Lung (tissue), 11 donors: ENCODE measurements at regions not wholly inside any gene's neighbourhood (a gene's known extent, or its start where the extent isn't known, plus 50 kb on each side); places are given as distances from the start of the nearest gene placed in this dataset.

ENCODE experiments used
- ATAC-seq: fragments of 200-7000 bp; cut with Tn5 transposase; one replicate; pipeline ENCODE4 v1.9.1; 2020; ENCODE audit warnings: moderate number of reproducible peaks; ENCODE audit not compliant: insufficient read depth, low FRiP score
- DNase-seq, 3 donors: peaks; one replicate each; pipeline ENCODE4 v3.0.0-alpha.2; 2013 to 2017
- H3K27ac ChIP-seq, 2 donors: one replicate each; pipeline ENCODE4 v1.5.1; 2013; ENCODE audit warnings: mild to moderate bottlenecking in 2 of 2, moderate library complexity in 2 of 2, control low read depth in 1 of 2, inconsistent platforms in 1 of 2, low read depth in 1 of 2, low read length in 1 of 2
- H3K27me3 ChIP-seq, 3 donors: one replicate each; pipeline ENCODE4 v1.5.1; 2013; ENCODE audit warnings: low read length in 2 of 3; ENCODE audit not compliant: control insufficient read depth in 3 of 3, insufficient read depth in 3 of 3
- H3K36me3 ChIP-seq, 4 donors: one replicate each; pipeline ENCODE4 v1.5.1; 2013; ENCODE audit warnings: low read length in 4 of 4, mild to moderate bottlenecking in 1 of 4, moderate library complexity in 1 of 4; ENCODE audit not compliant: control insufficient read depth in 4 of 4, insufficient read depth in 4 of 4
- H3K4me1 ChIP-seq, 5 donors: one replicate each; pipeline ENCODE4 v1.5.1; 2013; ENCODE audit warnings: low read length in 5 of 5, mild to moderate bottlenecking in 2 of 5, moderate library complexity in 1 of 5; ENCODE audit not compliant: control insufficient read depth in 5 of 5, insufficient read depth in 5 of 5
- H3K4me3 ChIP-seq: one replicate; pipeline ENCODE4 v1.5.1; 2013; ENCODE audit warnings: mild to moderate bottlenecking, control low read depth, moderate library complexity
- H3K9ac ChIP-seq, 2 donors: one replicate each; pipeline ENCODE4 v1.5.1; 2013; ENCODE audit warnings: low read length in 2 of 2, control low read depth in 1 of 2; ENCODE audit not compliant: insufficient read depth in 1 of 2
- H3K9me3 ChIP-seq, 4 donors: one replicate each; pipeline ENCODE4 v1.5.1; 2013; ENCODE audit warnings: low read length in 3 of 4, mild to moderate bottlenecking in 1 of 4, moderate library complexity in 1 of 4; ENCODE audit not compliant: control insufficient read depth in 4 of 4, insufficient read depth in 3 of 4
- WGBS, 2 donors: extraction: QIAGEN DNeasy Blood & Tissue Kit; methylation state at CpG; one replicate each; pipeline ENCODE4 v1.1.7; 2013; 5-methylcytosine and 5-hydroxymethylcytosine counted together
- TF ChIP-seq, protein P1 (sequence below): IDR thresholded peaks from 2 replicates; pipeline ENCODE4 v1.5.1; 2012; ENCODE audit warnings: mild to moderate bottlenecking; ENCODE audit errors: control extremely low read depth, extremely low read depth
- donor health status: control.
- donor health status: control.
- donor health status: Bipolar disorder and iron deficiency.
- donor health status: healthy.
- donor health status: DM: yes; HTN: yes; CAD: no.

DNA sequence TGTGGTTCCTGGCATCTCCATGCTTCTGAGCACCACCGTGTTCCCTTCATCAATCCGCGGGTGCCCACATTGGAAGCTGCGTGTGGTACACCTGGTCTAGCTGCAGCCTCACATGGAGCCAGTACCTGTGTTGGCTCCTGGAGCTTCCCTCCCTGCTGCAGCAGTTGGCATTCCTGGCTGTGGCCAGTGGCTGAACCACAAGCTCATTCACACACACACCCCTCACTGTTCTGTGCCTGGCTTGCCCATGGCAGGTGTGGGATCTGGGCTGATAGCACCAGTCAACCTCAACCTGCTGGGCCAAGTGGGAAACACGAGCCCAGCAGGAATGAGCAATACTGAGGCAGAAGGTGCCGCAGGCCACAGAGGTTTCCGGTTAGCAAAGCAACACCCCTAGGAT, 256.2 kb upstream of the LRFN5 start:
- DNase-seq (no peak), ATAC-seq (no peak)
- Histone ChIP-seq H3K9me3 (no peaks in the 10 kb centered on the region), H3K27me3 (no peaks in the 10 kb centered on the region), H3K4me1 (peaks cover 0 to 5% (median 0%) of the 10 kb centered on the region in 5 donors), H3K27ac (no peak overlapping the region), H3K9ac (no peak overlapping the region), H3K36me3 (no peaks in the 10 kb centered on the region), H3K4me3 (no peak overlapping the region)
- TF ChIP-seq, protein P1, sequence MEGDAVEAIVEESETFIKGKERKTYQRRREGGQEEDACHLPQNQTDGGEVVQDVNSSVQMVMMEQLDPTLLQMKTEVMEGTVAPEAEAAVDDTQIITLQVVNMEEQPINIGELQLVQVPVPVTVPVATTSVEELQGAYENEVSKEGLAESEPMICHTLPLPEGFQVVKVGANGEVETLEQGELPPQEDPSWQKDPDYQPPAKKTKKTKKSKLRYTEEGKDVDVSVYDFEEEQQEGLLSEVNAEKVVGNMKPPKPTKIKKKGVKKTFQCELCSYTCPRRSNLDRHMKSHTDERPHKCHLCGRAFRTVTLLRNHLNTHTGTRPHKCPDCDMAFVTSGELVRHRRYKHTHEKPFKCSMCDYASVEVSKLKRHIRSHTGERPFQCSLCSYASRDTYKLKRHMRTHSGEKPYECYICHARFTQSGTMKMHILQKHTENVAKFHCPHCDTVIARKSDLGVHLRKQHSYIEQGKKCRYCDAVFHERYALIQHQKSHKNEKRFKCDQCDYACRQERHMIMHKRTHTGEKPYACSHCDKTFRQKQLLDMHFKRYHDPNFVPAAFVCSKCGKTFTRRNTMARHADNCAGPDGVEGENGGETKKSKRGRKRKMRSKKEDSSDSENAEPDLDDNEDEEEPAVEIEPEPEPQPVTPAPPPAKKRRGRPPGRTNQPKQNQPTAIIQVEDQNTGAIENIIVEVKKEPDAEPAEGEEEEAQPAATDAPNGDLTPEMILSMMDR, result no peak
- 84 to 93% methylated on average over 7 of the region's 7 CpGs for WGBS, 2 donors

DNA sequence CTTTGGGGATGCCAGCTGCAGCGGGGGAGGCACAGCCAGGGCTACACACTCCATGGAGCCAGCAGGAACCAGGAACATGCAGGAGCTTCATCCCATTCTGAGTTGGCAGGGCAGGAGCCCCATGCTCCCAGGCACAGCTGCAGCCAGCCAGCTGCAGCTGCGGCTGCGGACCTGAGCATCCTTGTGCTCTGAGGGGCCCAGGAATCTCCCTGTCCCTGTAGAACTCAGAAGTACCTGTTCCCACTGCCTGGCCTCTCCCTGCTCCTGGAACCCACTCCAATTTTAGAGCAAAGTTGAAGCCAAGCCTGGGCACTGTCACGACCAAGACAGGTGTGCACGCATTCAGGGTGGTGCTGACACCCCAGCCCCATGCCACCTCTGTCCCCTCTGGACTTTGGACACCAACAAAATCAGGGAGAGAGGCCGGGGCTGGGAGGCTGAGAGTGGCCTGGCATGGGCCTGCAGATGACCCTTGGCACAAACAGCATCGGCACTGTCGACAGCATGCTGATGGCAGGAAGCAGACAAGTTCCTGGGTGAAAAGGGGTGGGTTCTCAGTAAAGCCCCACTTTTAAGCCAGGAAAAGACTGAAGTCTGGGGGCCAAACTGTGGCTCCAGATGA, 257.3 kb upstream of the LRFN5 start:
- H3K27ac ChIP-seq, result no peak overlapping the region
- TF ChIP-seq, protein P1, result no peak
- no peak overlapping the region for H3K9ac ChIP-seq
- H3K4me3 ChIP-seq, result no peak overlapping the region
- no peak for DNase-seq
- 84 to 88% methylated on average over 8 of the region's 8 CpGs for WGBS, 2 donors
- no peaks in the 10 kb centered on the region for H3K9me3 ChIP-seq
- H3K4me1 ChIP-seq, result no peaks in the 10 kb centered on the region
- no peak for ATAC-seq
- no peaks in the 10 kb centered on the region for H3K27me3 ChIP-seq
- H3K36me3 ChIP-seq, result no peaks in the 10 kb centered on the region

DNA sequence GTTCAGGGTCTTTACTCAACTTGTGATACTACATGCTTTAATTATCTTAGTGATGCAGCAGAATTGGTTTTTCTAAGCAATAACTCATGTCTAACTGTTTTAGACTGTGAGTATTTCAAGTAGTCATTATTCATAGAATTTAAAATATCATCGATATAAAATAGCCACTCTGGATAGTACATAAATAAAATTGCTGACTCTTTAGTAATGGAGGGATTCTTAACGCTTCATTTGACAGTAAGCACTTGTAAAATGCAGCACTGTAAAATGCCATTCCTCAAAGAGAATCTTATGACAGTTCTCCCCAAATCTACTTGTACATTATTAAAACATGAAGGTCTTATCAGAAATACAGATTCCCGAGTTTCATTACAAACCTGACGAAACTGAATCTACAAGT, 262.8 kb upstream of the LRFN5 start:
- Histone ChIP-seq H3K36me3 (no peaks in the 10 kb centered on the region), H3K9me3 (peaks cover 0 to 2% (median 0%) of the 10 kb centered on the region in 4 donors), H3K4me1 (no peaks in the 10 kb centered on the region), H3K9ac (no peak overlapping the region), H3K4me3 (no peak overlapping the region), H3K27ac (no peak overlapping the region), H3K27me3 (no peaks in the 10 kb centered on the region)
- ATAC-seq (no peak), DNase-seq (no peak)
- 82 to 89% methylated on average over 4 of the region's 4 CpGs for WGBS, 2 donors
- TF ChIP-seq, protein P1, result no peak

DNA sequence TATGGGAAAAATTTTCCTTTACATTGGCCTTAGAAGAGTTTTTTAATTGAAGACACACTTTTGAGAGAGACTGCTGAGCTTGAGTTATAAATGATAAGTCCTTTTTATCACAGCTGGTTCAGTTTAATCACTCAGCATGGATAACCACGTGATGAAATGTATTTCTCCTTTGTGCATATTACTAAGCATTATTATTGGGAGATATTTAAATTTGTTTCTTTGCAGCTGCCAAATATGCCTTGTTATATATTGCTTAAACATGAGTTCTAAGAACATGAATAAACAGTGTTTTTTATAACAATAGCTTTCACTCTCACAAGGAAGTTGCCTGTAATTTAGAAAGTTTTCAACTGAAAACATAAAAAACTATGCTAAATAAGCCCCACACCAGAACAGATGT, 293.5 kb upstream of the LRFN5 start:
- no peak overlapping the region for H3K27ac ChIP-seq
- 35 to 54% methylated on average over 1 of the region's 1 CpG for WGBS, 2 donors
- ATAC-seq (no peak), DNase-seq (peak in 2 of 3 donors; percentile 46 to 54)
- no peaks in the 10 kb centered on the region for H3K27me3 ChIP-seq
- H3K9me3 ChIP-seq, result peaks cover 0 to 3% (median 0%) of the 10 kb centered on the region in 4 donors
- H3K4me3 ChIP-seq, result no peak overlapping the region
- TF ChIP-seq, protein P1, result no peak
- peaks cover 0 to 3% (median 0%) of the 10 kb centered on the region in 5 donors for H3K4me1 ChIP-seq
- no peak overlapping the region for H3K9ac ChIP-seq
- no peaks in the 10 kb centered on the region for H3K36me3 ChIP-seq
